Esophagus squamous epithelium (tissue), 5 donors: ENCODE measurements at regions not wholly inside any gene's neighbourhood (a gene's known extent, or its start where the extent isn't known, plus 50 kb on each side); places are given as distances from the start of the nearest gene placed in this dataset.

Experiments used
- DNase-seq: peaks from one replicate; lab custom pipeline; 2025; lab: John Stamatoyannopoulos, UW
- H3K27ac ChIP-seq, 4 donors: fragments of 200-600 bp; sonication (generic); one replicate each; pipeline ENCODE4 v1.5.1; 2016 to 2019; ENCODE audit warnings: mild to moderate bottlenecking in 1 of 4
- H3K27me3 ChIP-seq, 4 donors: fragments of 200-600 bp; sonication (generic); 1 replicate in 3 of 4; 2 replicates in 1 of 4; pipeline versions ENCODE4 v1.5.1 to v1.6.0; 2017 to 2021; ENCODE audit warnings: antibody characterized with exemption in 1 of 4
- H3K36me3 ChIP-seq, 3 donors: fragments of 200-600 bp; sonication (generic); one replicate each; pipeline ENCODE4 v1.5.1; 2016 to 2019
- H3K4me1 ChIP-seq, 3 donors: fragments of 200-600 bp; sonication (generic); one replicate each; pipeline ENCODE4 v1.5.1; 2017 to 2019
- H3K4me3 ChIP-seq, 4 donors: fragments of 200-600 bp; sonication (generic); 1 replicate in 3 of 4; 2 replicates in 1 of 4; pipeline ENCODE4 v1.5.1; 2016 to 2019; ENCODE audit warnings: mild to moderate bottlenecking in 2 of 4, moderate library complexity in 1 of 4
- H3K9me3 ChIP-seq, 3 donors: fragments of 200-600 bp; sonication (generic); one replicate each; pipeline ENCODE4 v1.5.1; 2016 to 2019
- POLR2A ChIP-seq, 4 donors: fragments of 450-650 bp; IDR thresholded peaks; one replicate each; pipeline ENCODE4 v1.6.1; 2017; ENCODE audit warnings: antibody characterized with exemption in 4 of 4, mild to moderate bottlenecking in 4 of 4, moderate library complexity in 3 of 4
- WGBS, 2 donors: methylation state at CpG; one replicate each; pipeline ENCODE4 v1.1.5; 2018; 5-methylcytosine and 5-hydroxymethylcytosine counted together
- intact Hi-C: fragments of 100-400 bp; cut with DNase I; formaldehyde crosslinking; loops from one replicate; pipeline ENCODE4 v1.15.0; 2022
- TF ChIP-seq, protein P1 (sequence below), 6 experiments: fragments of 450-650 bp in 4 of 6; fragments of 200-600 bp in 2 of 6; sonication (generic) in 2 of 6; IDR thresholded peaks; one replicate each; pipeline ENCODE4 v1.5.1; 2016 to 2019; ENCODE audit warnings: antibody characterized with exemption in 6 of 6, mild to moderate bottlenecking in 4 of 6, moderate library complexity in 4 of 6
- donor health status: DM: yes; HTN: yes; CAD: no.

DNA sequence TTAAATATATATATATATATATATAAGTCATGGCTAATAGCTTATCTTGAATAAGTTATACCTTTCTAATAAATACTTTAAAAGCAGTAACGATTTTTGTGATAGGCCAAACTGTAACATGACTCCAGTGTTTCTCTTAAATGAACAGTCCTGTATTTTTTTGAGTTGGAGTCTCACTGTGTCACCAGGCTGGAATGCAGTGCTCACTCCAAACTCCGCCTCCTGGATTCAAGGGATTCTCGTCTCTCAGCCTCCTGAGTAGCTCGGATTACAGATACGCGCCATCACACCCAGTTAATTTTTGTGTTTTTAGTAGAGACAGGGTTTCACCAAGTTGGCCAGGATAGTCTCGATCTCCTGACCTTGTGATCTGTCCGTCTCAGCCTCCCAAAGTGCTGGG lies 814.2 kb upstream of the SLITRK5 start:
- TF ChIP-seq POLR2A (IDR thresholded peaks at IDR 0.05): no peak
- Histone ChIP-seq H3K9me3 (no peaks in the 10 kb centered on the region), H3K4me1 (no peaks in the 10 kb centered on the region), H3K36me3 (no peaks in the 10 kb centered on the region), H3K4me3 (no peak overlapping the region), H3K27ac (no peak overlapping the region), H3K27me3 (no peaks in the 10 kb centered on the region)
- DNase-seq: no peak
- intact Hi-C loops: no loop called here
- 63 to 69% methylated on average over 8 of the region's 8 CpGs for WGBS, 2 donors

DNA sequence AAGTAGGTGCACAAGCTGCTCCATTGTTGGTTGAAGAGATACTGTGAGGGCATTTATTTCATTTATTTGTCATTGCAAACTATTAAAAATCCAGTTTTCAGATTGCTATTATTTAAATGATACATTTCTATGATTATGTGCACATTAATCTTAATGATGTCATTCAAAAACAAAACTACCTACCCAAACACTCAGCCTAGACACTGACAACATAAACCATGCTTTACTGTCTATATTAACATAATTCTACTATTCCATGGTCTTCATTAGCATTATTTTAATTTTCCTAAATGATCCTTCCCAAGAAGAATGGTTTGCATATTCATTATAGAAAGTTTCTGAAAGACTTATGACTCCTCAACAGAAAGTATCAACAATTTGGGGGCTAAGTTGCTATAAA lies 813.0 kb upstream of the SLITRK5 start:
- TF ChIP-seq, protein P1, sequence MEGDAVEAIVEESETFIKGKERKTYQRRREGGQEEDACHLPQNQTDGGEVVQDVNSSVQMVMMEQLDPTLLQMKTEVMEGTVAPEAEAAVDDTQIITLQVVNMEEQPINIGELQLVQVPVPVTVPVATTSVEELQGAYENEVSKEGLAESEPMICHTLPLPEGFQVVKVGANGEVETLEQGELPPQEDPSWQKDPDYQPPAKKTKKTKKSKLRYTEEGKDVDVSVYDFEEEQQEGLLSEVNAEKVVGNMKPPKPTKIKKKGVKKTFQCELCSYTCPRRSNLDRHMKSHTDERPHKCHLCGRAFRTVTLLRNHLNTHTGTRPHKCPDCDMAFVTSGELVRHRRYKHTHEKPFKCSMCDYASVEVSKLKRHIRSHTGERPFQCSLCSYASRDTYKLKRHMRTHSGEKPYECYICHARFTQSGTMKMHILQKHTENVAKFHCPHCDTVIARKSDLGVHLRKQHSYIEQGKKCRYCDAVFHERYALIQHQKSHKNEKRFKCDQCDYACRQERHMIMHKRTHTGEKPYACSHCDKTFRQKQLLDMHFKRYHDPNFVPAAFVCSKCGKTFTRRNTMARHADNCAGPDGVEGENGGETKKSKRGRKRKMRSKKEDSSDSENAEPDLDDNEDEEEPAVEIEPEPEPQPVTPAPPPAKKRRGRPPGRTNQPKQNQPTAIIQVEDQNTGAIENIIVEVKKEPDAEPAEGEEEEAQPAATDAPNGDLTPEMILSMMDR (IDR thresholded peaks at IDR 0.05): no peak
- no peak for TF ChIP-seq POLR2A (IDR thresholded peaks at IDR 0.05)
- Histone ChIP-seq H3K4me3 (no peak overlapping the region), H3K27me3 (no peaks in the 10 kb centered on the region)

DNA sequence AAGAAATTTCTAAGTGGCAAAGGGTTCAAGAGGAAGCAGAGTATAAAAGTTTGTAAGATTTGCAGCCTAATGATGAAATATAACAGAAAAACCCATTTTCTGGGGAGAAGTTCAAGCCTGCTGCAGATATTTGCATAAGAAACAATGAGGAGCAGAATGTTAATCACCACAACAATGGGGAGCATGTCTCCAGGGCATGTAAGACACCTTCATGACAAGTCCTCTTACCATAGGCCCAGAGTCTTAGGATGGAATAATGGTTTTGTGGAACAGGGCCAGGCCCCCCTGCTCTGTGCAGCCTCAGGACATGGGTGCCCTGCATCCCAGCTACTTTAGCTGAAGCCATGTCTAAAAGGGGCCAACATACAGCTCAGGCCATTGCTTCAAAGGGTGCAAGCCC lies 809.0 kb upstream of the SLITRK5 start:
- H3K4me3 ChIP-seq: no peak overlapping the region
- H3K36me3 ChIP-seq: no peaks in the 10 kb centered on the region
- H3K4me1 ChIP-seq: no peaks in the 10 kb centered on the region
- H3K9me3 ChIP-seq: no peaks in the 10 kb centered on the region
- no peaks in the 10 kb centered on the region for H3K27me3 ChIP-seq
- intact Hi-C loops: no loop called here
- no peak for DNase-seq
- TF ChIP-seq, protein P1 (IDR thresholded peaks at IDR 0.05): no peak
- TF ChIP-seq POLR2A (IDR thresholded peaks at IDR 0.05): no peak
- no peak overlapping the region for H3K27ac ChIP-seq

More for the DNA sequence above, 813.0 kb upstream of the SLITRK5 start:
- H3K4me1 ChIP-seq: no peaks in the 10 kb centered on the region
- intact Hi-C loops: no loop called here
- no peaks in the 10 kb centered on the region for H3K9me3 ChIP-seq
- no peak overlapping the region for H3K27ac ChIP-seq
- no peaks in the 10 kb centered on the region for H3K36me3 ChIP-seq
- no peak for DNase-seq

DNA sequence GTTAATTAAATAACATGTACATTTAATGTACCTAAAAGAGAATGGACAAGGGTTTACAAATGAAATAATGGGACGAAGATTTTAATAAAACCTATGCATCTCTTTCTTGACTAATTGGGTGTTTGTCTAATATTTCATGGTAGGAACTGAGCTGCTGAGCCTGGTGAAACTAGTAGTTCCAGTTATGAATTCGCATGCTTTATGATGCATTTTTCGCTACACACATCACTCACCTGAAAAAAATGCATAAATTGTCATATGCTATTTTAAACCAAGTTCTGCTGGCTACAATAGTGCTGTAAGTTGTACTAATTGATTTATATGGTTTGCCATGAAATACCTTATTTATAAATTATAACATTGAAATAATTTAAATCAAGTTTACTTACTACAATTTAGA lies 806.8 kb upstream of the SLITRK5 start:
- no peaks in the 10 kb centered on the region for H3K36me3 ChIP-seq
- H3K9me3 ChIP-seq: no peaks in the 10 kb centered on the region
- DNase-seq: no peak
- no peak overlapping the region for H3K4me3 ChIP-seq
- intact Hi-C loops: no loop called here
- H3K27me3 ChIP-seq: no peaks in the 10 kb centered on the region
- no peak overlapping the region for H3K27ac ChIP-seq
- TF ChIP-seq, protein P1 (IDR thresholded peaks at IDR 0.05): no peak
- no peak for TF ChIP-seq POLR2A (IDR thresholded peaks at IDR 0.05)
- WGBS, 2 donors: 50 to 74% methylated on average over 3 of the region's 3 CpGs
- H3K4me1 ChIP-seq: no peaks in the 10 kb centered on the region

DNA sequence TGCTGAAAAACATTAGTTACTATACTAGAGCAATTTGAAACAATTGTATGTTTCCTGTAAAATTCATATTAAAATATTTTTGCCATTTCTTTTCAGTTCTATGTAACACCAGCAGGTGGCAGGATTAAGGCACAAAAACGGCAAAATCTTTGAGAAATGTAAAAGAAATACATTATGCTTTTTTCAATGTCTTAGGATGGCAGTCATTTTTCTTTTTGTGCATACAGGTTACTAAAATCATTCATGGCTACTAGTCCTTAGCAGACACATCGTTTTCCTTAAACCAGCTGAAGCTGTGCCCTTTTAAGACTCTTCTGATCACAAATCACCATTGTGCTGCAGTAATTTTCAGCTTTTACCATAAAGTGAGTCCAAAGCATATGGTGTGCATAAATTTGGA lies 800.7 kb upstream of the SLITRK5 start:
- no peak overlapping the region for H3K27ac ChIP-seq
- intact Hi-C loops: no loop called here
- no peaks in the 10 kb centered on the region for H3K9me3 ChIP-seq
- H3K36me3 ChIP-seq: no peaks in the 10 kb centered on the region
- H3K4me3 ChIP-seq: no peak overlapping the region
- no peaks in the 10 kb centered on the region for H3K27me3 ChIP-seq
- 0 to 2% methylated on average over 2 of the region's 2 CpGs for WGBS, 2 donors
- no peak for DNase-seq
- TF ChIP-seq, protein P1 (IDR thresholded peaks at IDR 0.05): peak; percentile 14 to 57 (median 38)
- TF ChIP-seq POLR2A (IDR thresholded peaks at IDR 0.05): no peak
- no peaks in the 10 kb centered on the region for H3K4me1 ChIP-seq

DNA sequence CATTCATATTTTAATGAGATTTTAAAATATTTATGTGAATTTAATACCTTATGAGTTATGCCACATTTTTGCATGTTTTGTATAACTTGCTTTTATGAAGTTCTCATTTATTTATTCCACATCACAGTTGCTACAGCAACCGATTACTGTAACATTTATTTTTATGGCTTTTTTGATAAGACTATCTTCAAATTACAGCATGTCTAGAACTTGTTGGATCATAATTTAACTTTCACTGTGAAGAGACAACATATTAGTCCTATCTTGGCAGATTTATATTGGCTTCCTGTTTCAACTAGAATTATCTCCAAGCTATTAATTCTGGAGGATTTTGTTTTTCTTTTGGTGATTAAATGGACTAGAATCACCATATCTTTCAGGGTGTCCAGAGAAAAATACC lies 793.7 kb upstream of the SLITRK5 start:
- no peak for DNase-seq
- intact Hi-C loops: no loop called here

More for the DNA sequence above, 793.7 kb upstream of the SLITRK5 start:
- H3K9me3 ChIP-seq: no peaks in the 10 kb centered on the region
- no peaks in the 10 kb centered on the region for H3K27me3 ChIP-seq
- no peak overlapping the region for H3K4me3 ChIP-seq
- no peaks in the 10 kb centered on the region for H3K36me3 ChIP-seq
- WGBS, 2 donors: 76 to 81% methylated on average over 1 of the region's 1 CpG
- no peaks in the 10 kb centered on the region for H3K4me1 ChIP-seq
- TF ChIP-seq POLR2A (IDR thresholded peaks at IDR 0.05): no peak
- TF ChIP-seq, protein P1 (IDR thresholded peaks at IDR 0.05): no peak
- H3K27ac ChIP-seq: no peak overlapping the region
